Keratinocyte (primary cell): ENCODE measurements at regions not wholly inside any gene's neighbourhood (a gene's known extent, or its start where the extent isn't known, plus 50 kb on each side); places are given as distances from the start of the nearest gene placed in this dataset.
A peak's percentile ranks its signal among the peaks of the same experiment; 100 is the strongest.
"Not testable (repeated sequence)": the region's sequence is repeated elsewhere in the genome, so short reads cannot be mapped to it uniquely, and the experiment has no call there.

ENCODE experiments used
- DNase-seq: peaks from one replicate; pipeline ENCODE4 v3.0.0-alpha.2; 2011; ENCODE audit warnings: low read depth, missing footprints, low spot score
- FAIRE-seq: peaks from 2 replicates; lab custom pipeline; 2011; peaks lifted over from hg19 to GRCh38; lab: Jason Lieb, UNC
- H2AFZ ChIP-seq: 2 replicates; pipeline ENCODE4 v1.6.0; 2012; ENCODE audit warnings: low read length, control low read depth, inconsistent platforms; ENCODE audit not compliant: control insufficient read depth
- H3K27ac ChIP-seq: 2 replicates; pipeline ENCODE4 v1.5.1; 2011; ENCODE audit warnings: low read length; ENCODE audit not compliant: control insufficient read depth, insufficient read depth
- H3K27me3 ChIP-seq: 3 replicates; pipeline ENCODE4 v1.6.0; 2011; ENCODE audit warnings: low read length; ENCODE audit not compliant: control insufficient read depth, insufficient read depth; ENCODE audit errors: extremely low read depth
- H3K36me3 ChIP-seq, 2 experiments: 2 replicates in 1 of 2; 3 replicates in 1 of 2; pipeline ENCODE4 v1.5.1; 2011; ENCODE audit warnings: low read length in 2 of 2, mild to moderate bottlenecking in 1 of 2; ENCODE audit not compliant: control insufficient read depth in 2 of 2, insufficient read depth in 2 of 2; ENCODE audit errors: extremely low read depth in 1 of 2
- H3K4me1 ChIP-seq: 3 replicates; pipeline ENCODE4 v1.5.1; 2011; ENCODE audit warnings: low read length; ENCODE audit not compliant: control insufficient read depth, insufficient read depth; ENCODE audit errors: extremely low read depth
- H3K4me2 ChIP-seq: 3 replicates; pipeline ENCODE4 v1.6.0; 2011; ENCODE audit warnings: low read depth, low read length; ENCODE audit not compliant: control insufficient read depth, insufficient read depth; ENCODE audit errors: extremely low read depth
- H3K4me3 ChIP-seq, 3 experiments: fragments of 200-600 bp in 1 of 3; sonication (generic) in 1 of 3; 2 replicates in 2 of 3; 3 replicates in 1 of 3; pipeline ENCODE4 v1.5.1; 2011 to 2016; ENCODE audit warnings: low read length in 3 of 3, mild to moderate bottlenecking in 3 of 3, control low read depth in 2 of 3, inconsistent platforms in 1 of 3, low read depth in 1 of 3, mixed read lengths in 1 of 3, mixed run types in 1 of 3, moderate library complexity in 1 of 3; ENCODE audit not compliant: control insufficient read depth in 2 of 3, insufficient read depth in 2 of 3; ENCODE audit errors: extremely low read depth in 1 of 3
- H3K79me2 ChIP-seq: 2 replicates; pipeline ENCODE4 v1.6.0; 2012; ENCODE audit warnings: low read length; ENCODE audit not compliant: control insufficient read depth, insufficient read depth
- H3K9ac ChIP-seq: 3 replicates; pipeline ENCODE4 v1.6.0; 2011; ENCODE audit warnings: low read length; ENCODE audit not compliant: control insufficient read depth, insufficient read depth; ENCODE audit errors: extremely low read depth
- H3K9me1 ChIP-seq: 3 replicates; pipeline ENCODE4 v1.6.0; 2011; ENCODE audit warnings: low read length; ENCODE audit not compliant: control insufficient read depth, insufficient read depth; ENCODE audit errors: extremely low read depth
- H3K9me3 ChIP-seq: 2 replicates; pipeline ENCODE4 v1.5.1; 2012; ENCODE audit warnings: low read depth, low read length; ENCODE audit not compliant: control insufficient read depth
- H4K20me1 ChIP-seq: 3 replicates; pipeline ENCODE4 v1.6.0; 2011; ENCODE audit warnings: low read length; ENCODE audit not compliant: control insufficient read depth, insufficient read depth; ENCODE audit errors: extremely low read depth
- EZH2 ChIP-seq: IDR thresholded peaks from one replicate; pipeline ENCODE4 v1.6.1; 2012; ENCODE audit warnings: inconsistent platforms, mild to moderate bottlenecking, low read length, moderate library complexity
- dilution Hi-C: fragments of 300-500 bp; cut with MboI; formaldehyde crosslinking; loops from one replicate; pipeline ENCODE4 v1.7.0; 2020; ENCODE audit warnings: low sequenced_read_pairs; ENCODE audit not compliant: extremely low pct_ligation_motif_present
- TF ChIP-seq, protein P1 (sequence below), 3 experiments: IDR thresholded peaks in 1 of 3; conservative IDR thresholded peaks in 1 of 3; optimal IDR thresholded peaks in 1 of 3; 2 replicates in 2 of 3; 3 replicates in 1 of 3; pipeline versions ENCODE3 to v1.5.1; 2011; ENCODE audit warnings: low read length in 3 of 3, mild to moderate bottlenecking in 3 of 3, moderate library complexity in 2 of 3, control low read depth in 1 of 3, inconsistent platforms in 1 of 3; ENCODE audit not compliant: insufficient read depth in 2 of 3; ENCODE audit errors: extremely low read depth in 1 of 3

DNA sequence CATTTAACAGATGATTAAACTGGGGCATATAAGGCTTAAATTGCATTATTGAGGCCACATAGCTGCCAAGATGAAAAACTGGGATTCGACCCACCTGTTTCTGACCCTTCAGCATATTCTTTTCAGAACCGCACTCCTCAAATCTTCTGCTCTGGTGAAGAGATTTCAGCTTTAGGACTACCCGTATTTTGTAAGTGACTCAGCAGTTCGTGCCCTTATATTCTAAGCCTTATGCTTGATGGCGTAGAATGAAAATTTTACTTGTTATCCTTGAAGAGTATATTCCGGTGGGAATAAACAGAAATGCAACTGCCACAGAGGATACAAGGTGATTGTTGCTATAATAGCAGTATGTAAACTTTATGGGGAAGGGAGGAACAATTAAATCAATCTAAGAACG, 657.1 kb downstream of the DOK5 start:
- dilution Hi-C loops = no loop called here
- no peaks in the 10 kb centered on the region for H4K20me1 ChIP-seq
- H3K36me3 ChIP-seq = no peaks in the 10 kb centered on the region
- H2AFZ ChIP-seq = no peak overlapping the region
- no peaks in the 10 kb centered on the region for H3K4me1 ChIP-seq
- no peaks in the 10 kb centered on the region for H3K9me3 ChIP-seq
- H3K27ac ChIP-seq = no peak overlapping the region
- no peak overlapping the region for H3K4me3 ChIP-seq
- no peaks in the 10 kb centered on the region for H3K79me2 ChIP-seq
- no peak overlapping the region for H3K9ac ChIP-seq
- FAIRE-seq = no peak
- no peaks in the 10 kb centered on the region for H3K9me1 ChIP-seq
- no peaks in the 10 kb centered on the region for H3K27me3 ChIP-seq
- TF ChIP-seq EZH2 = no peak
- TF ChIP-seq, protein P1, sequence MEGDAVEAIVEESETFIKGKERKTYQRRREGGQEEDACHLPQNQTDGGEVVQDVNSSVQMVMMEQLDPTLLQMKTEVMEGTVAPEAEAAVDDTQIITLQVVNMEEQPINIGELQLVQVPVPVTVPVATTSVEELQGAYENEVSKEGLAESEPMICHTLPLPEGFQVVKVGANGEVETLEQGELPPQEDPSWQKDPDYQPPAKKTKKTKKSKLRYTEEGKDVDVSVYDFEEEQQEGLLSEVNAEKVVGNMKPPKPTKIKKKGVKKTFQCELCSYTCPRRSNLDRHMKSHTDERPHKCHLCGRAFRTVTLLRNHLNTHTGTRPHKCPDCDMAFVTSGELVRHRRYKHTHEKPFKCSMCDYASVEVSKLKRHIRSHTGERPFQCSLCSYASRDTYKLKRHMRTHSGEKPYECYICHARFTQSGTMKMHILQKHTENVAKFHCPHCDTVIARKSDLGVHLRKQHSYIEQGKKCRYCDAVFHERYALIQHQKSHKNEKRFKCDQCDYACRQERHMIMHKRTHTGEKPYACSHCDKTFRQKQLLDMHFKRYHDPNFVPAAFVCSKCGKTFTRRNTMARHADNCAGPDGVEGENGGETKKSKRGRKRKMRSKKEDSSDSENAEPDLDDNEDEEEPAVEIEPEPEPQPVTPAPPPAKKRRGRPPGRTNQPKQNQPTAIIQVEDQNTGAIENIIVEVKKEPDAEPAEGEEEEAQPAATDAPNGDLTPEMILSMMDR (optimal IDR thresholded peaks at IDR 0.05 in 1 of 3, IDR thresholded peaks at IDR 0.05 in 1 of 3, conservative IDR thresholded peaks at IDR 0.05 in 1 of 3; ENCODE audit: extremely low read depth in 1 of 3, insufficient read depth in 2 of 3, low read length in 3 of 3) = no peak
- no peak for DNase-seq
- no peak overlapping the region for H3K4me2 ChIP-seq

GRCh38 chr20:55117577-55117976, 642.2 kb downstream of the DOK5 start:
- dilution Hi-C loops, H3K4me3 ChIP-seq, H3K9me3 ChIP-seq, H3K36me3 ChIP-seq, H3K9me1 ChIP-seq, H3K79me2 ChIP-seq, H3K4me1 ChIP-seq, DNase-seq, H3K9ac ChIP-seq, H3K27me3 ChIP-seq, H4K20me1 ChIP-seq: not testable (repeated sequence)
- peak overlapping the region; percentile 37 for H3K4me2 ChIP-seq
- peak overlapping the region; percentile 11 for H3K27ac ChIP-seq
- H2AFZ ChIP-seq = peak overlapping the region; percentile 66
- FAIRE-seq = peak; percentile 55

DNA sequence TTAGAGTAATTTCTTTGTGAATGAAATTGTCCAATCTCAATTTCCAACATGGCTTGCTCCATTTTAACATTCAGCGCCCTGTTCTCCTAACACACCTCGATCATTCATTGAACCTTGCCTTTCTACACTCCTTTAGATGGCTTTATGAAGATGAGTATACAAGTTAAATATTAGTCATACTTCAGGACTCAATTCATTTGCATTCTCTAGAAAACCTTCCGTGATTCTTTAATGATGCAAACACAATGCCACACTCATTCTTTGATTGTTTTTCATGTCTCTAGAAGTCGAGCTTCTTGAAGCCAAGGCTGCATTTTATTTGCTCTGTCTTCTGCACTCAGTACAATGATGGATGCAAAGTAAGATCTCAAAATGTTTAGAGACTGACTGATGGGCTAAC, 641.2 kb downstream of the DOK5 start:
- H3K4me1 ChIP-seq = peaks cover 5% of the 10 kb centered on the region
- H3K27me3 ChIP-seq = no peaks in the 10 kb centered on the region
- no peaks in the 10 kb centered on the region for H3K9me1 ChIP-seq
- no peaks in the 10 kb centered on the region for H3K36me3 ChIP-seq
- H3K4me2 ChIP-seq = no peak overlapping the region
- no peak overlapping the region for H2AFZ ChIP-seq
- FAIRE-seq = peak; percentile 17
- no peaks in the 10 kb centered on the region for H3K9me3 ChIP-seq
- no peaks in the 10 kb centered on the region for H4K20me1 ChIP-seq
- no peak for TF ChIP-seq EZH2
- TF ChIP-seq, protein P1 (optimal IDR thresholded peaks at IDR 0.05 in 1 of 3, IDR thresholded peaks at IDR 0.05 in 1 of 3, conservative IDR thresholded peaks at IDR 0.05 in 1 of 3; ENCODE audit: extremely low read depth in 1 of 3, insufficient read depth in 2 of 3, low read length in 3 of 3) = no peak
- no peak overlapping the region for H3K4me3 ChIP-seq
- H3K27ac ChIP-seq = peak overlapping the region; percentile 2
- no peak for DNase-seq
- dilution Hi-C loops = no loop called here
- H3K79me2 ChIP-seq = no peaks in the 10 kb centered on the region
- no peak overlapping the region for H3K9ac ChIP-seq
